PC-9 (cell line): ENCODE measurements at regions not wholly inside any gene's neighbourhood (a gene's known extent, or its start where the extent isn't known, plus 50 kb on each side); places are given as distances from the start of the nearest gene placed in this dataset.

ENCODE experiments used
- CTCF ChIP-seq: fragments of 200-600 bp; sonication (generic); conservative IDR thresholded peaks from 2 replicates; pipeline ENCODE4 v1.6.1; 2017; ENCODE audit warnings: mixed run types, antibody characterized with exemption, mild to moderate bottlenecking, moderate library complexity
- EZH2 ChIP-seq: fragments of 200-600 bp; sonication (generic); IDR thresholded peaks from 2 replicates; pipeline ENCODE4 v1.8.0; 2017; ENCODE audit warnings: antibody characterized with exemption, low read depth

DNA sequence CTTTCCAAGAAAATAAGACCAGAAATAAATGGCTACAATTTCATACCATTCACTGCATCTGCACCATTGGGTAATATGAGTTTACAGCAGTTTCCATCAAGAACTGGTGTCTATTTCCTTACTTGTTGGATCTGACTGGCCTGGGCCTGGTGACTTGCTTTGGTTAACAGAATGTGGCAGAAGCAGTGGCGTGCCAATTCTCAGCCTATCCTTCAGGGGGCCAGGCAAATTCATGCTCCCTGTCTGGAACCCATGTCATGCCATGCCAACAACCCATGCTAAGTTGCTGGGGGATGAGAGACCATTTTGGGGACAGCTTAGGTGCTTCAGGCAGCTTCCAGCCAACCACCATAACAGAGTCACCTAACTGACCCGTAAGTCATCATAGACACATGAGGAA lies 656.7 kb downstream of the SPOCK3 start:
- TF ChIP-seq CTCF (no peak), EZH2 (no peak)
